HG02938 (cell line): ENCODE measurements at regions not wholly inside any gene's neighbourhood (a gene's known extent, or its start where the extent isn't known, plus 50 kb on each side); places are given as distances from the start of the nearest gene placed in this dataset.
A peak's percentile ranks its signal among the peaks of the same experiment; 100 is the strongest.

Experiments used
- ATAC-seq: cut with Tn5 transposase; IDR thresholded peaks from one replicate; pipeline ENCODE4 v1.9.1; 2021; ENCODE audit warnings: mild to moderate bottlenecking, moderate library complexity; ENCODE audit not compliant: unreplicated experiment

- no peak for ATAC-seq
Observed at GRCh38 chr1:83735526-83735925, 263.4 kb downstream of the TTLL7 start.

- no peak for ATAC-seq
Observed at GRCh38 chr1:83734420-83734819, 264.5 kb downstream of the TTLL7 start.

GRCh38 chr1:83725735-83726360 lies 273.1 kb downstream of the TTLL7 start:
- no peak for ATAC-seq

- ATAC-seq = no peak
Observed at GRCh38 chr1:83718338-83718737, 280.6 kb downstream of the TTLL7 start.

- ATAC-seq = no peak
Observed at GRCh38 chr1:83717785-83718184, 281.1 kb downstream of the TTLL7 start.

GRCh38 chr1:83716641-83717040 lies 282.3 kb downstream of the TTLL7 start:
- no peak for ATAC-seq

GRCh38 chr1:83715550-83715949 lies 283.4 kb downstream of the TTLL7 start:
- no peak for ATAC-seq

GRCh38 chr1:83709662-83710061 lies 289.3 kb downstream of the TTLL7 start:
- no peak for ATAC-seq

GRCh38 chr1:83706354-83706938 lies 292.5 kb downstream of the TTLL7 start:
- no peak for ATAC-seq

GRCh38 chr1:83705091-83705490 lies 293.8 kb downstream of the TTLL7 start:
- no peak for ATAC-seq

- ATAC-seq = no peak
Observed at GRCh38 chr1:83704350-83704749, 294.6 kb downstream of the TTLL7 start.

- no peak for ATAC-seq
Observed at GRCh38 chr1:83702356-83702755, 296.6 kb downstream of the TTLL7 start.

GRCh38 chr1:83701355-83701754 lies 297.6 kb downstream of the TTLL7 start:
- no peak for ATAC-seq

- ATAC-seq = no peak
Observed at GRCh38 chr1:83698644-83699043, 300.3 kb downstream of the TTLL7 start.

- no peak for ATAC-seq
Observed at GRCh38 chr1:83697961-83698360, 301.0 kb downstream of the TTLL7 start.

GRCh38 chr1:83697220-83697619 lies 301.7 kb downstream of the TTLL7 start:
- no peak for ATAC-seq

GRCh38 chr1:83694449-83694848 lies 304.5 kb downstream of the TTLL7 start:
- ATAC-seq = no peak

GRCh38 chr1:83693427-83694126 lies 305.4 kb downstream of the TTLL7 start:
- ATAC-seq = no peak

- peak; percentile 61 for ATAC-seq
Observed at GRCh38 chr1:83692524-83693381, 306.2 kb downstream of the TTLL7 start.

GRCh38 chr1:83691953-83692500 lies 306.9 kb downstream of the TTLL7 start:
- ATAC-seq = no peak
